ENCODE measurements at regions not wholly inside any gene's neighbourhood (a gene's known extent, or its start where the extent isn't known, plus 50 kb on each side); places are given as distances from the start of the nearest gene placed in this dataset.

GRCh38 chr4:112931001-112931400 is 118.5 kb upstream of the ANK2 start:
- DNase-seq (no peak), ATAC-seq (ENCODE audit: low read depth) (no peak)
- CTCF ChIA-PET = no interaction called here
- Mint-ChIP-seq H3K4me1 (no peaks in the 10 kb centered on the region), H3K36me3 (ENCODE audit: low read depth) (no peaks in the 10 kb centered on the region), H3K4me3 (no peak overlapping the region), H3K27me3 (peaks cover 4% of the 10 kb centered on the region), H3K27ac (no peak overlapping the region), H3K9me3 (no peaks in the 10 kb centered on the region)
- no peak for TF ChIP-seq CTCF (IDR thresholded peaks at IDR 0.05)
- POLR2A ChIA-PET = no interaction called here
- intact Hi-C loops (cut with micrococcal nuclease) = no loop called here

GRCh38 chr4:112933790-112934189 is 115.7 kb upstream of the ANK2 start:
- POLR2A ChIA-PET = no interaction called here
- no peaks in the 10 kb centered on the region for H3K4me1 Mint-ChIP-seq
- CTCF ChIA-PET = no interaction called here
- H3K9me3 Mint-ChIP-seq = no peaks in the 10 kb centered on the region
- no peak for DNase-seq
- H3K27ac Mint-ChIP-seq = no peak overlapping the region
- intact Hi-C loops (cut with micrococcal nuclease) = no loop called here
- H3K4me3 Mint-ChIP-seq = no peak overlapping the region
- ATAC-seq (ENCODE audit: low read depth) = no peak
- peaks cover 4% of the 10 kb centered on the region for H3K27me3 Mint-ChIP-seq
- no peaks in the 10 kb centered on the region for H3K36me3 Mint-ChIP-seq (ENCODE audit: low read depth)
- TF ChIP-seq CTCF (IDR thresholded peaks at IDR 0.05) = no peak

- DNase-seq (no peak), ATAC-seq (ENCODE audit: low read depth) (no peak)
- intact Hi-C loops (cut with micrococcal nuclease) = loop anchor here (1.0 to 5.0 kb wide), 5 partner anchors 84 to 836 kb away; no protein-coding TSS in a partner anchor
- Mint-ChIP-seq H3K27me3 (peaks cover 4% of the 10 kb centered on the region), H3K36me3 (ENCODE audit: low read depth) (no peaks in the 10 kb centered on the region), H3K4me3 (no peak overlapping the region), H3K4me1 (no peaks in the 10 kb centered on the region), H3K27ac (no peak overlapping the region), H3K9me3 (no peaks in the 10 kb centered on the region)
- ChIA-PET CTCF (interaction anchor here (1.0 to 2.7 kb wide), 10 partner anchors 9 to 839 kb away, joined by 3 to 13 read pairs (median 8); no protein-coding TSS in a partner anchor), POLR2A (no interaction called here)
- no peak for TF ChIP-seq CTCF (IDR thresholded peaks at IDR 0.05)
These were observed 110.9 kb upstream of the ANK2 start for GRCh38 chr4:112938461-112939058.

GRCh38 chr4:112939901-112940300 is 109.6 kb upstream of the ANK2 start:
- CTCF ChIA-PET = interaction anchor here (1.2 to 2.7 kb wide), 4 partner anchors 8 to 840 kb away, joined by 3 to 13 read pairs (median 8); no protein-coding TSS in a partner anchor
- H3K4me3 Mint-ChIP-seq = no peak overlapping the region
- H3K36me3 Mint-ChIP-seq (ENCODE audit: low read depth) = no peaks in the 10 kb centered on the region
- no peaks in the 10 kb centered on the region for H3K27me3 Mint-ChIP-seq
- ATAC-seq (ENCODE audit: low read depth) (no peak), DNase-seq (no peak)
- POLR2A ChIA-PET = no interaction called here
- H3K9me3 Mint-ChIP-seq = no peaks in the 10 kb centered on the region
- no peak for TF ChIP-seq CTCF (IDR thresholded peaks at IDR 0.05)
- H3K4me1 Mint-ChIP-seq = no peaks in the 10 kb centered on the region
- intact Hi-C loops (cut with micrococcal nuclease) = loop anchor here (2.0 to 5.0 kb wide), 3 partner anchors 85 to 838 kb away; no protein-coding TSS in a partner anchor
- no peak overlapping the region for H3K27ac Mint-ChIP-seq

- ChIA-PET CTCF (interaction anchor here (1.2 to 2.7 kb wide), 2 partner anchors 299 to 840 kb away, joined by 3 to 7 read pairs; no protein-coding TSS in a partner anchor), POLR2A (no interaction called here)
- Mint-ChIP-seq H3K9me3 (no peaks in the 10 kb centered on the region), H3K4me3 (no peak overlapping the region), H3K36me3 (ENCODE audit: low read depth) (no peaks in the 10 kb centered on the region), H3K27ac (no peak overlapping the region), H3K27me3 (no peaks in the 10 kb centered on the region), H3K4me1 (no peaks in the 10 kb centered on the region)
- intact Hi-C loops (cut with micrococcal nuclease) = no loop called here
- ATAC-seq (ENCODE audit: low read depth) (no peak), DNase-seq (no peak)
- TF ChIP-seq CTCF (IDR thresholded peaks at IDR 0.05) = no peak
These were observed 109.1 kb upstream of the ANK2 start for GRCh38 chr4:112940336-112940735.
